GM12872 (cell line): ENCODE measurements at regions not wholly inside any gene's neighbourhood (a gene's known extent, or its start where the extent isn't known, plus 50 kb on each side); places are given as distances from the start of the nearest gene placed in this dataset.

Experiments used
- TF ChIP-seq, protein P1 (sequence below): IDR thresholded peaks from 3 replicates; pipeline ENCODE4 v1.5.1; 2011; ENCODE audit warnings: low read depth, mild to moderate bottlenecking, low read length, moderate library complexity; ENCODE audit not compliant: insufficient read depth

DNA sequence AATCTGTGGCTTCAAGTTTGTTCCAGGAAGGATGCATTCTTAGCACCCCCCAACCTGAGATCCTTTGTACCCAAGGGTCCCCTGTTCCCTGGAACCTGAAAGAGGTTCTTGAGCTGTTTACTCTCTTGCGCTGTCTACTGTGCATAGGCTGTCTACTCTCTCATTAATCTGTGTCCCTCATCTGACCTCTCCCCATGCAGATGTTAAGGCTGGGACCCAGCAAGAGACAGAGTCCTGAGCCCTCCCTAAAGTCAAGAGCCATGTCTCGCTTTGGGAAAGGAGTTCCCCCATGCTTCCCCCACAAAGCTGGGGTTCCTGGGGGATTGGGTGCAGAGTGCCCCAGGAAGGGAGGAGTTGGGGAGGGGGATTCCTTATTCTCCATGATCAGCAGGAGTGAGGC lies 312.9 kb downstream of the CYP26B1 start:
- TF ChIP-seq, protein P1, sequence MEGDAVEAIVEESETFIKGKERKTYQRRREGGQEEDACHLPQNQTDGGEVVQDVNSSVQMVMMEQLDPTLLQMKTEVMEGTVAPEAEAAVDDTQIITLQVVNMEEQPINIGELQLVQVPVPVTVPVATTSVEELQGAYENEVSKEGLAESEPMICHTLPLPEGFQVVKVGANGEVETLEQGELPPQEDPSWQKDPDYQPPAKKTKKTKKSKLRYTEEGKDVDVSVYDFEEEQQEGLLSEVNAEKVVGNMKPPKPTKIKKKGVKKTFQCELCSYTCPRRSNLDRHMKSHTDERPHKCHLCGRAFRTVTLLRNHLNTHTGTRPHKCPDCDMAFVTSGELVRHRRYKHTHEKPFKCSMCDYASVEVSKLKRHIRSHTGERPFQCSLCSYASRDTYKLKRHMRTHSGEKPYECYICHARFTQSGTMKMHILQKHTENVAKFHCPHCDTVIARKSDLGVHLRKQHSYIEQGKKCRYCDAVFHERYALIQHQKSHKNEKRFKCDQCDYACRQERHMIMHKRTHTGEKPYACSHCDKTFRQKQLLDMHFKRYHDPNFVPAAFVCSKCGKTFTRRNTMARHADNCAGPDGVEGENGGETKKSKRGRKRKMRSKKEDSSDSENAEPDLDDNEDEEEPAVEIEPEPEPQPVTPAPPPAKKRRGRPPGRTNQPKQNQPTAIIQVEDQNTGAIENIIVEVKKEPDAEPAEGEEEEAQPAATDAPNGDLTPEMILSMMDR = no peak

DNA sequence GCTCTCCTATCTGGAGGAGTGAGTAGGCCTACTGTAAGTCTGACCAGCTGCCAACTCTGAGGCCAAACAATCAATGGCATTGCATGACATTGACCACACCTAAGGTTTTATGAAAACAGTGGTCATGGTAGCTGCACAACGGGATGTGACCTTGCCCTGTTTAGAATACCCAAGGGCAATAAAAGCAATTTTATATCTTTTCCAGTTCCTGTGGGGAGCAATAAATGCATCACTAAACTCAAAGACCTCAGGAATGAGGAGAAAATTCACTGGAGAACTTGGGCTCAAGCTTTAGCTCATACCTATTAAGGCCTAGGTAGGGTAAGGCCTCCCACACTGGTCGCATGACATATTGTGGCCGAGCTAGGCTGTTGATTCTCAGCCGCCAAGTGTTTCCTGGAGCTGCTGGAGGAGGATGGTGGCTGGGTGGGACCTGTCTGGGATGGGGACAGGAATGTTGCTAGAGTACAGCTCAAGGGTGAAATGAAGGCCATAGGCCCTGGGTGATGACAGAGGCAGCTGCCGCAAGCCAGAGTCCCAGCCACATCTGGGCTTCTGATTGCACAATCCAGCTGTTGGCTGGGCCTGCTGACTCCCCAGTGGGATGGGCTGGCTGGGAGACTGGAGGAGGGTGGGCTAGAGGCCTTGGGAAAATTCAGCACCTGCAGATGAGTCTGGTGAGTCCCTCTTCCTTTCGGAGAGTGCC lies 313.7 kb downstream of the CYP26B1 start:
- TF ChIP-seq, protein P1 = no peak

DNA sequence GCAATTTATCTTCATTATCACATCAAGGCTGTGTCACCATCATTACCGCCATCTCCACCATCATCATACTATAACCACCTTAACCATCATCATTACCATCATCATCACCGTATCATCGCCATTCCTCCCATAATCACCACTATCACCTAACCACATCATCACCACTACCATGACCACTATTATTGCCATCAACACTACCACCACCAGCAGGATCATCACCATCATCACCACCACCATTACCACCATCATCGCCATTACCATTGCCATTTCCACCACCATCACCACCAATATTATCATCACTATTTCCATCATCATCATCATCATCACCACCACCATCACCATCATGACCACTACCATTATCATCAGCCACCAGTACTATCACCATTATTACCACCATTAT lies 314.4 kb downstream of the CYP26B1 start:
- TF ChIP-seq, protein P1 = no peak

DNA sequence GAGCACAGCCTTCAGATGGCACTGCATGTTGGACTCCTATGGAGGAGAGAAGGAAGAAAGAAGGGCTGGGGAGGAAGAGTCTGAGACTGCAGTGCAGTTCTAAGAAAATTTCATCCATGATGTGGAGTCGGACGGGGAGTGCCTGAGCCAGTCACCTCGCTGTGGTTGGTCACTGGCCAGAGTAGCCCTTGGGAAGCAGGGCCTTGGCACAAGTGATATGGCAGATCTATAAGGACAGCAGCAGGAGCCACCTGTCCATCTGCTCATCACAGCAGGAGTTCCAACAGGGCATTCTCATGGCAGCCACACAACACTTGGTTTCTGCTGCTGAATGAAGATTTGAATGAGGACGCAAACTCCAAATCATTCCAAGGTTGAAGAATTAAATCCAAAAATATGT lies 314.8 kb downstream of the CYP26B1 start:
- TF ChIP-seq, protein P1 = no peak

DNA sequence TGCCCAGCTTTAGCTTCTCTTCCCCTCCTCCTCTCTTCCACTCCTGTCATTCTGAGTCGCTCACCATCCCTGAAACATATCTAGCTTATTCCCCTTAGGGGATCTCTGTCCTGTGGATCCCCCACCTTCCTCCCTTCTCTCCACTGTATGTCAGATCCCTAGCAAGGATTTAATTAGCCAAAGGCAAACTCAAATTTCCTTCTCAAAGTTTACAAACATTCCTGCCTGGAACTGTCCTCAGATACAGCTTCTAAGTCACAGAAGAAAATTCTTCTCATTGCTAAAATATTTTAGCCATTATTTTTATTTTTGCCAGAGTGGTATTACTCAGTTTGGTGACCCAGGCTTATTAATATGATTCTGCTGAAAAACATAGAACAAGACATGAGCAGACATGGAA lies 315.3 kb downstream of the CYP26B1 start:
- TF ChIP-seq, protein P1 = no peak

DNA sequence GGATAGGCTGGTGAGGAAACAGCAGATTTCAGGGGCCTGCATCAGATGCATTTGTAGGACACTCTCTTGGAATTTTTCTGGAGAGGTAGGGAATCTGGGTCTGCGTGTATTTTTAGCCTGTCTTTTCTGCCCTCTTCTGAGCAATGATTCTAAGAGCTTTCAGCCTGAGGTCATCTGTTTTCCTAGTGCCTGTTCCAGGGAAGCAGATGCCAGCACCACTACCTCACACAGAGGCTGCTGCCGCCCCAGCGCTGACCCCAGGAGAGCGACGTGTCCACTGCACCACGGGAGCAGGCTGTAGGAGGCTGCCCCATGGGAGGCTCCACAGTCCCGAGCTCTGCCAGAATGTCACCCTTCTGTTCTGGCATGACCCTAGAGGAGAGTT lies 316.5 kb downstream of the CYP26B1 start:
- TF ChIP-seq, protein P1 = no peak

DNA sequence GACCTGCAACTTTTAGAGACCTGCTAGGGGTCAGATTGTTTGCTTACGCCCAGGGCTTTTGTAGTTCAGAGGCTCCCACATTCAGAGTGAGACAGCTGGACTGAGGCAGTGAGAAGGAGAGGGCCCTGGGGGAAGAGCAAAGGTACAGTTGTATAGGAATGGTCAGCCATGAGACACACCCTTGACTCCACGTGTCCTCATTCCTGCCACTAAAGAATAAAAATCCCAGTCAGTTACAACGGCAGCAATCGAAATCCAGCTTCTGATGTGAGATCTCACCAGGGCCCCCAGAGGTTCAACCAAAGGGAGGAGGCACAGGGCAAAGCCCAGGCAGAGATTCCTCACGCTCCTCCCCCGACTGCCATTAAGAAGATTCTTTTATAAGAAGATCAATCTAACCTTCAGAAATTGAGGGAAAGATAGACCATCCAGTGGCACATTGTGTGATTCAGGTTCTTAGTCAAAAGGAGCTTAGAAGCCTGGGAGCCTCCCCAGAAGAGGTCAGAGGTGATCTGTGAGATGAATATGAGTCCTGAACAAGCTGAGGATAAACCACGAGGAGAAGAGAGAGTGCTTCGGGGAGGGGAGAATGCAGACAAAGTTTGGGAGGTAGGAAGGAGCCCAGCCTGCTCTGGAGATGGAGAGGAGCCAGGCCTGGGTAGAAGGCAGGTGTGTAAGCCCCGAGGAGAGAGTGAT lies 317.0 kb downstream of the CYP26B1 start:
- TF ChIP-seq, protein P1 = no peak
